ENCODE measurements at regions not wholly inside any gene's neighbourhood (a gene's known extent, or its start where the extent isn't known, plus 50 kb on each side); places are given as distances from the start of the nearest gene placed in this dataset.

DNA sequence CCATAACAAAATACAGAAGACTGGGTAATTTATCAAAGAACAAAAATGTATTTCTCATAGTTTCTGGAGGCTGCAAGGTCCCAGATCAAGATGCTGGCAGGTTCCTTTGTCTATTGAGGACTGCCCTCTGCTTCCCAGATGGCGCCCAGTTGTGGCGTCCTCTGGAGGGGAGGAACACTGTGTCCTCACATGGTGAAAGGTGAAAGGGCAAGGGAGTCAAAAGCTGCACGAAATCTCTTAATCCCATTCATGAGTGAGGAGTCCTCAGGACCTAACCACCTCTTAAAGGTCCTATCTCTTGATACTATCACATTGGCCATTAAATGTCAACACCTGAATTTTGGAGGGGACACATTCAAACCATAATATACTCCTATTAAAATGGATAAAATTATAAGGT lies 79.3 kb upstream of the IRF2BP2 start:
- no peak for TF ChIP-seq POLR2AphosphoS5 (IDR thresholded peaks at IDR 0.05)
- TF ChIP-seq, protein P1, sequence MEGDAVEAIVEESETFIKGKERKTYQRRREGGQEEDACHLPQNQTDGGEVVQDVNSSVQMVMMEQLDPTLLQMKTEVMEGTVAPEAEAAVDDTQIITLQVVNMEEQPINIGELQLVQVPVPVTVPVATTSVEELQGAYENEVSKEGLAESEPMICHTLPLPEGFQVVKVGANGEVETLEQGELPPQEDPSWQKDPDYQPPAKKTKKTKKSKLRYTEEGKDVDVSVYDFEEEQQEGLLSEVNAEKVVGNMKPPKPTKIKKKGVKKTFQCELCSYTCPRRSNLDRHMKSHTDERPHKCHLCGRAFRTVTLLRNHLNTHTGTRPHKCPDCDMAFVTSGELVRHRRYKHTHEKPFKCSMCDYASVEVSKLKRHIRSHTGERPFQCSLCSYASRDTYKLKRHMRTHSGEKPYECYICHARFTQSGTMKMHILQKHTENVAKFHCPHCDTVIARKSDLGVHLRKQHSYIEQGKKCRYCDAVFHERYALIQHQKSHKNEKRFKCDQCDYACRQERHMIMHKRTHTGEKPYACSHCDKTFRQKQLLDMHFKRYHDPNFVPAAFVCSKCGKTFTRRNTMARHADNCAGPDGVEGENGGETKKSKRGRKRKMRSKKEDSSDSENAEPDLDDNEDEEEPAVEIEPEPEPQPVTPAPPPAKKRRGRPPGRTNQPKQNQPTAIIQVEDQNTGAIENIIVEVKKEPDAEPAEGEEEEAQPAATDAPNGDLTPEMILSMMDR (IDR thresholded peaks at IDR 0.05) = no peak
- no peak for TF ChIP-seq EP300 (IDR thresholded peaks at IDR 0.05; ENCODE audit: low read depth)

Data from transverse colon (tissue), 4 donors.